ENCODE measurements at regions not wholly inside any gene's neighbourhood (a gene's known extent, or its start where the extent isn't known, plus 50 kb on each side); places are given as distances from the start of the nearest gene placed in this dataset.

- TF ChIP-seq PPARA (CRISPR knock-in tag; IDR thresholded peaks at IDR 0.05; ENCODE audit: borderline replicate concordance) (no peak), BACH2 (CRISPR knock-in tag; IDR thresholded peaks at IDR 0.05; ENCODE audit: borderline replicate concordance) (no peak), SNAI2 (CRISPR knock-in tag; IDR thresholded peaks at IDR 0.05) (no peak), ISL1 (CRISPR knock-in tag; IDR thresholded peaks at IDR 0.05) (no peak), ARNTL (CRISPR knock-in tag; IDR thresholded peaks at IDR 0.05; ENCODE audit: borderline replicate concordance, low read depth) (no peak), POU6F1 (CRISPR knock-in tag; IDR thresholded peaks at IDR 0.05; ENCODE audit: borderline replicate concordance, low read depth) (no peak), TSHZ2 (CRISPR knock-in tag; IDR thresholded peaks at IDR 0.05) (no peak), ZNF565 (CRISPR knock-in tag; conservative IDR thresholded peaks at IDR 0.05; ENCODE audit: low read depth) (no peak), TCF4 (CRISPR knock-in tag; IDR thresholded peaks at IDR 0.05; ENCODE audit: borderline replicate concordance) (no peak), ZNF70 (CRISPR knock-in tag; IDR thresholded peaks at IDR 0.05) (no peak), GLIS3 (CRISPR knock-in tag; IDR thresholded peaks at IDR 0.05) (no peak), ZFP30 (CRISPR knock-in tag; IDR thresholded peaks at IDR 0.05) (no peak), ZC3H10 (CRISPR knock-in tag; IDR thresholded peaks at IDR 0.05) (no peak)
- TF ChIP-seq, protein P1, sequence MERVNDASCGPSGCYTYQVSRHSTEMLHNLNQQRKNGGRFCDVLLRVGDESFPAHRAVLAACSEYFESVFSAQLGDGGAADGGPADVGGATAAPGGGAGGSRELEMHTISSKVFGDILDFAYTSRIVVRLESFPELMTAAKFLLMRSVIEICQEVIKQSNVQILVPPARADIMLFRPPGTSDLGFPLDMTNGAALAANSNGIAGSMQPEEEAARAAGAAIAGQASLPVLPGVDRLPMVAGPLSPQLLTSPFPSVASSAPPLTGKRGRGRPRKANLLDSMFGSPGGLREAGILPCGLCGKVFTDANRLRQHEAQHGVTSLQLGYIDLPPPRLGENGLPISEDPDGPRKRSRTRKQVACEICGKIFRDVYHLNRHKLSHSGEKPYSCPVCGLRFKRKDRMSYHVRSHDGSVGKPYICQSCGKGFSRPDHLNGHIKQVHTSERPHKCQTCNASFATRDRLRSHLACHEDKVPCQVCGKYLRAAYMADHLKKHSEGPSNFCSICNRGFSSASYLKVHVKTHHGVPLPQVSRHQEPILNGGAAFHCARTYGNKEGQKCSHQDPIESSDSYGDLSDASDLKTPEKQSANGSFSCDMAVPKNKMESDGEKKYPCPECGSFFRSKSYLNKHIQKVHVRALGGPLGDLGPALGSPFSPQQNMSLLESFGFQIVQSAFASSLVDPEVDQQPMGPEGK (CRISPR knock-in tag; IDR thresholded peaks at IDR 0.05; ENCODE audit: borderline replicate concordance): no peak
These were observed 209.1 kb upstream of the KCNN2 start for GRCh38 chr5:114152656-114153360.

All from SK-N-SH treated with all-trans-retinoic acid at 6 μM for 48 hours (cell line).